WTC11 (cell line): ENCODE measurements at regions not wholly inside any gene's neighbourhood (a gene's known extent, or its start where the extent isn't known, plus 50 kb on each side); places are given as distances from the start of the nearest gene placed in this dataset.

ENCODE experiments used
- ATAC-seq: fragments of 200-7000 bp; cut with Tn5 transposase; 2 replicates; pipeline ENCODE4 v1.10.0; 2021; ENCODE audit warnings: mild to moderate bottlenecking, moderate library complexity
- CTCF ChIA-PET: fragments of 300-600 bp; sonication (Branson Sonifier 250); formaldehyde crosslinking; loops from one replicate; lab custom pipeline; 2021; ENCODE audit warnings: antibody characterized with exemption; lab: Charles Lee
- POLR2A ChIA-PET: fragments of 350-600 bp; sonication (Branson Sonifier 250); formaldehyde crosslinking; loops from one replicate; lab custom pipeline; 2021; ENCODE audit warnings: antibody characterized with exemption; lab: Charles Lee
- DNase-seq: peaks from one replicate; pipeline ENCODE4 v3.0.0; 2021; ENCODE audit warnings: low spot score
- H3K27ac Mint-ChIP-seq: 2 replicates; pipeline ENCODE4 v1.8.0; 2021; ENCODE audit warnings: mixed read lengths
- H3K27me3 Mint-ChIP-seq: 2 replicates; pipeline ENCODE4 v1.8.0; 2021; ENCODE audit warnings: low read depth, mild to moderate bottlenecking, moderate library complexity, mixed read lengths
- H3K36me3 Mint-ChIP-seq: 2 replicates; pipeline ENCODE4 v1.8.0; 2021; ENCODE audit warnings: mixed read lengths
- H3K4me1 Mint-ChIP-seq: 2 replicates; pipeline ENCODE4 v1.8.0; 2022; ENCODE audit warnings: mixed read lengths
- H3K4me3 Mint-ChIP-seq: 2 replicates; pipeline ENCODE4 v1.8.0; 2021; ENCODE audit warnings: mild to moderate bottlenecking, moderate library complexity, mixed read lengths
- H3K9me3 Mint-ChIP-seq: 2 replicates; pipeline ENCODE4 v1.8.0; 2021; ENCODE audit warnings: mixed read lengths
- FOXJ3 ChIP-seq: sonication (generic); formaldehyde crosslinking; IDR thresholded peaks from 2 replicates; pipeline ENCODE4 v1.9.0; 2021; ENCODE audit warnings: missing genetic modification reagents, mild to moderate bottlenecking, borderline replicate concordance
- GRHL2 ChIP-seq: fragments of 250-450 bp; sonication (Bioruptor Pico); IDR thresholded peaks from 2 replicates; pipeline ENCODE4 v1.8.0; 2022; ENCODE audit warnings: mild to moderate bottlenecking, moderate library complexity; ENCODE audit not compliant: insufficient replicate concordance, severe bottlenecking
- MYBL2 ChIP-seq: sonication (generic); formaldehyde crosslinking; IDR thresholded peaks from 2 replicates; pipeline ENCODE4 v1.8.1; 2023; ENCODE audit warnings: mild to moderate bottlenecking, moderate library complexity, missing genetic modification reagents
- NFYB ChIP-seq: sonication (generic); formaldehyde crosslinking; conservative IDR thresholded peaks from 2 replicates; pipeline ENCODE4 v1.8.0; 2022; ENCODE audit warnings: low read depth, missing genetic modification reagents
- NR3C1 ChIP-seq: sonication (generic); formaldehyde crosslinking; conservative IDR thresholded peaks from 2 replicates; pipeline ENCODE4 v1.8.1; 2023; ENCODE audit warnings: low read depth, mild to moderate bottlenecking, missing genetic modification reagents
- OVOL2 ChIP-seq: fragments of 250-450 bp; sonication (Bioruptor Pico); IDR thresholded peaks from 2 replicates; pipeline ENCODE4 v1.9.0; 2021; ENCODE audit warnings: mild to moderate bottlenecking, borderline replicate concordance
- RORB ChIP-seq: fragments of 250-450 bp; sonication (Bioruptor Pico); IDR thresholded peaks from 2 replicates; pipeline ENCODE4 v1.9.0; 2021; ENCODE audit warnings: mild to moderate bottlenecking
- SOX15 ChIP-seq: fragments of 250-450 bp; sonication (Bioruptor Pico); IDR thresholded peaks from 2 replicates; pipeline ENCODE4 v1.9.0; 2021; ENCODE audit warnings: mild to moderate bottlenecking
- TCF7 ChIP-seq: sonication (generic); formaldehyde crosslinking; IDR thresholded peaks from 2 replicates; pipeline ENCODE4 v1.8.0; 2022; ENCODE audit warnings: mild to moderate bottlenecking, low read depth, missing genetic modification reagents, moderate library complexity
- TF ChIP-seq, protein P1 (sequence below): fragments of 250-450 bp; sonication (Bioruptor Pico); IDR thresholded peaks from 2 replicates; pipeline ENCODE4 v1.9.0; 2021; ENCODE audit warnings: moderate library complexity, mild to moderate bottlenecking, inconsistent platforms, borderline replicate concordance
- TF ChIP-seq, protein P2 (sequence below): fragments of 250-450 bp; sonication (Bioruptor Pico); IDR thresholded peaks from 2 replicates; pipeline ENCODE4 v1.8.0; 2021; ENCODE audit warnings: mild to moderate bottlenecking
- TF ChIP-seq, protein P3 (sequence below): sonication (generic); formaldehyde crosslinking; IDR thresholded peaks from 2 replicates; pipeline ENCODE4 v1.8.0; 2022; ENCODE audit warnings: mild to moderate bottlenecking, missing genetic modification reagents
- TF ChIP-seq, protein P4 (sequence below): sonication (generic); formaldehyde crosslinking; IDR thresholded peaks from 2 replicates; pipeline ENCODE4 v1.8.0; 2022; ENCODE audit warnings: mild to moderate bottlenecking, missing genetic modification reagents
- TF ChIP-seq, protein P5 (sequence below): sonication (generic); formaldehyde crosslinking; IDR thresholded peaks from 2 replicates; pipeline ENCODE4 v1.8.1; 2022; ENCODE audit warnings: missing genetic modification reagents, borderline replicate concordance
- TF ChIP-seq, protein P6 (sequence below): sonication (generic); formaldehyde crosslinking; IDR thresholded peaks from 2 replicates; pipeline ENCODE4 v1.8.0; 2022; ENCODE audit warnings: mild to moderate bottlenecking, missing genetic modification reagents
- TF ChIP-seq, protein P7 (sequence below): sonication (generic); formaldehyde crosslinking; IDR thresholded peaks from 2 replicates; pipeline ENCODE4 v1.8.0; 2023; ENCODE audit warnings: missing genetic modification reagents, mild to moderate bottlenecking, borderline replicate concordance
- TF ChIP-seq, protein P8 (sequence below): sonication (generic); formaldehyde crosslinking; IDR thresholded peaks from 2 replicates; pipeline ENCODE4 v1.8.1; 2023; ENCODE audit warnings: mild to moderate bottlenecking, missing genetic modification reagents

DNA sequence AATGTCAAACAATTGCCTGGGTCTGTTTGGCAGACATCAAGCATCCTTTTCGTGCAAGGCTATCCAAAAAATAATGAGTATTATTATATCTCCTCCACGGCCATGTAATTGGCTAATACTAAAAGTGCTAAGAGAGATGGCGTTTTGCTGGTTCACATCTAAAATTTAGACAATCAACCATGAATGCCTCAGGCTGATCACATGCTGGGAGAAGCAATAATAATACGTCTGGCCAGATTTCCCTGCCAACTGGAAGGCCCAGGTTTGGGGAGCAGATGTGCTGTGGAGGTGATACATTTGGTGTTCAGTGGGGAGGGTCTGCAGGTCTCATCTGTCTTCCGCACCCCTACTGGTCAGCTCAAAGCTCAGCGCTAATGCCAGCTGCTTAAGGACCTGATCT is 60.3 kb upstream of the CREB1 start:
- H3K9me3 Mint-ChIP-seq, result no peaks in the 10 kb centered on the region
- H3K27me3 Mint-ChIP-seq, result no peaks in the 10 kb centered on the region
- ATAC-seq, result no peak
- TF ChIP-seq, protein P1, sequence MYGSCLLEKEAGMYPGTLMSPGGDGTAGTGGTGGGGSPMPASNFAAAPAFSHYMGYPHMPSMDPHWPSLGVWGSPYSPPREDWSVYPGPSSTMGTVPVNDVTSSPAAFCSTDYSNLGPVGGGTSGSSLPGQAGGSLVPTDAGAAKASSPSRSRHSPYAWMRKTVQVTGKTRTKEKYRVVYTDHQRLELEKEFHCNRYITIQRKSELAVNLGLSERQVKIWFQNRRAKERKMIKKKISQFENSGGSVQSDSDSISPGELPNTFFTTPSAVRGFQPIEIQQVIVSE (CRISPR knock-in tag), result no peak
- TF ChIP-seq, protein P2, sequence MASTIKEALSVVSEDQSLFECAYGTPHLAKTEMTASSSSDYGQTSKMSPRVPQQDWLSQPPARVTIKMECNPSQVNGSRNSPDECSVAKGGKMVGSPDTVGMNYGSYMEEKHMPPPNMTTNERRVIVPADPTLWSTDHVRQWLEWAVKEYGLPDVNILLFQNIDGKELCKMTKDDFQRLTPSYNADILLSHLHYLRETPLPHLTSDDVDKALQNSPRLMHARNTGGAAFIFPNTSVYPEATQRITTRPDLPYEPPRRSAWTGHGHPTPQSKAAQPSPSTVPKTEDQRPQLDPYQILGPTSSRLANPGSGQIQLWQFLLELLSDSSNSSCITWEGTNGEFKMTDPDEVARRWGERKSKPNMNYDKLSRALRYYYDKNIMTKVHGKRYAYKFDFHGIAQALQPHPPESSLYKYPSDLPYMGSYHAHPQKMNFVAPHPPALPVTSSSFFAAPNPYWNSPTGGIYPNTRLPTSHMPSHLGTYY (CRISPR knock-in tag), result no peak
- TF ChIP-seq, protein P3, sequence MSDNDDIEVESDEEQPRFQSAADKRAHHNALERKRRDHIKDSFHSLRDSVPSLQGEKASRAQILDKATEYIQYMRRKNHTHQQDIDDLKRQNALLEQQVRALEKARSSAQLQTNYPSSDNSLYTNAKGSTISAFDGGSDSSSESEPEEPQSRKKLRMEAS (CRISPR knock-in tag), result no peak
- no peak for TF ChIP-seq MYBL2 (CRISPR knock-in tag)
- TF ChIP-seq OVOL2 (CRISPR knock-in tag), result no peak
- TF ChIP-seq, protein P4, sequence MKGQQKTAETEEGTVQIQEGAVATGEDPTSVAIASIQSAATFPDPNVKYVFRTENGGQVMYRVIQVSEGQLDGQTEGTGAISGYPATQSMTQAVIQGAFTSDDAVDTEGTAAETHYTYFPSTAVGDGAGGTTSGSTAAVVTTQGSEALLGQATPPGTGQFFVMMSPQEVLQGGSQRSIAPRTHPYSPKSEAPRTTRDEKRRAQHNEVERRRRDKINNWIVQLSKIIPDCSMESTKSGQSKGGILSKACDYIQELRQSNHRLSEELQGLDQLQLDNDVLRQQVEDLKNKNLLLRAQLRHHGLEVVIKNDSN (CRISPR knock-in tag), result no peak
- TF ChIP-seq TCF7, result no peak
- TF ChIP-seq, protein P5, sequence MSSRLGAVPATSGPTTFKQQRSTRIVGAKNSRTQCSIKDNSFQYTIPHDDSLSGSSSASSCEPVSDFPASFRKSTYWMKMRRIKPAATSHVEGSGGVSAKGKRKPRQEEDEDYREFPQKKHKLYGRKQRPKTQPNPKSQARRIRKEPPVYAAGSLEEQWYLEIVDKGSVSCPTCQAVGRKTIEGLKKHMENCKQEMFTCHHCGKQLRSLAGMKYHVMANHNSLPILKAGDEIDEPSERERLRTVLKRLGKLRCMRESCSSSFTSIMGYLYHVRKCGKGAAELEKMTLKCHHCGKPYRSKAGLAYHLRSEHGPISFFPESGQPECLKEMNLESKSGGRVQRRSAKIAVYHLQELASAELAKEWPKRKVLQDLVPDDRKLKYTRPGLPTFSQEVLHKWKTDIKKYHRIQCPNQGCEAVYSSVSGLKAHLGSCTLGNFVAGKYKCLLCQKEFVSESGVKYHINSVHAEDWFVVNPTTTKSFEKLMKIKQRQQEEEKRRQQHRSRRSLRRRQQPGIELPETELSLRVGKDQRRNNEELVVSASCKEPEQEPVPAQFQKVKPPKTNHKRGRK (CRISPR knock-in tag), result no peak
- TF ChIP-seq NR3C1 (CRISPR knock-in tag), result no peak
- TF ChIP-seq FOXJ3 (CRISPR knock-in tag), result no peak
- TF ChIP-seq, all 79 proteins: peak for 0
- H3K4me1 Mint-ChIP-seq, result peaks cover 23% of the 10 kb centered on the region
- H3K27ac Mint-ChIP-seq, result no peak overlapping the region
- no peaks in the 10 kb centered on the region for H3K36me3 Mint-ChIP-seq
- POLR2A ChIA-PET, result no interaction called here
- DNase-seq, result no peak
- CTCF ChIA-PET, result no interaction called here
- no peak overlapping the region for H3K4me3 Mint-ChIP-seq

DNA sequence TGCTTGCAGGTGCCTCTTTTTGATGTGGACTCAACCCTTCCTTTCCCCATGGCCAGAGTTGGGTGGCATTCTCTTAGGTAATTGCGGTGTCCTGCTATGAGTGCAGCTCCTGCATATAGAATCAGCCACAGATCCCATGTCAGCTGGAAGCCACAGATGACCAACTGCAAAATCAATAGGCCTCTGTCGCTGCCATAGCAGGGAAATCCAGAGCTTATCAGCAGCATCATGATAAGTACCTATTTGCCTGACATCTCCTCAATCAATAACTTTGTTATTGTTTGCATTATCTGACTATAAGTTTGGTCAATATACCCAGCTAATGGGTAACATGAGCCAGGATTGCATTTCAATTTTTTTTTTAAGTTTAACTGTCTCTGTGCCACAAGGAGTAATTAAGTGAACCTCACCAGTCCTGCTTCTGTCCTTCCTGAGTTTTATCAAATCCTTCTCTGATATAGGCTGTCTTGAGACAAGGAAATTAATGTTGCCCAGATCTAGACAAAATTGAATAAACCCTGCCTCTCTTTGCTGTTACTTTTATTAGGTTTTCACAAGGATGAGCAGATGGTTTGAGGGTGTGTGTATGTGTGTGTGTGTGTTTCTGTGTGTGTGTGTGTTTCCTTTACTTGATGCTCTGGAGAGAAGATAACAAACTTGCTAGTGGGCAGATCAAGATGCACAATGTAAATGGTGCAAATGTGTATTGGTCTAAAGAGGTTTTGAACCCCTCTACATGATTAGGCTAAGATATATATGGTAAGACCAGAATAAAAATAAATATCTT is 59.6 kb upstream of the CREB1 start:
- CTCF ChIA-PET, result no interaction called here
- Mint-ChIP-seq H3K27me3 (no peaks in the 10 kb centered on the region), H3K27ac (no peak overlapping the region), H3K36me3 (no peaks in the 10 kb centered on the region), H3K4me1 (peaks cover 29% of the 10 kb centered on the region), H3K4me3 (no peak overlapping the region), H3K9me3 (no peaks in the 10 kb centered on the region)
- no peak for DNase-seq
- ATAC-seq, result no peak
- TF ChIP-seq, protein P6, sequence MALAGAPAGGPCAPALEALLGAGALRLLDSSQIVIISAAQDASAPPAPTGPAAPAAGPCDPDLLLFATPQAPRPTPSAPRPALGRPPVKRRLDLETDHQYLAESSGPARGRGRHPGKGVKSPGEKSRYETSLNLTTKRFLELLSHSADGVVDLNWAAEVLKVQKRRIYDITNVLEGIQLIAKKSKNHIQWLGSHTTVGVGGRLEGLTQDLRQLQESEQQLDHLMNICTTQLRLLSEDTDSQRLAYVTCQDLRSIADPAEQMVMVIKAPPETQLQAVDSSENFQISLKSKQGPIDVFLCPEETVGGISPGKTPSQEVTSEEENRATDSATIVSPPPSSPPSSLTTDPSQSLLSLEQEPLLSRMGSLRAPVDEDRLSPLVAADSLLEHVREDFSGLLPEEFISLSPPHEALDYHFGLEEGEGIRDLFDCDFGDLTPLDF (CRISPR knock-in tag), result no peak
- TF ChIP-seq, protein P7, sequence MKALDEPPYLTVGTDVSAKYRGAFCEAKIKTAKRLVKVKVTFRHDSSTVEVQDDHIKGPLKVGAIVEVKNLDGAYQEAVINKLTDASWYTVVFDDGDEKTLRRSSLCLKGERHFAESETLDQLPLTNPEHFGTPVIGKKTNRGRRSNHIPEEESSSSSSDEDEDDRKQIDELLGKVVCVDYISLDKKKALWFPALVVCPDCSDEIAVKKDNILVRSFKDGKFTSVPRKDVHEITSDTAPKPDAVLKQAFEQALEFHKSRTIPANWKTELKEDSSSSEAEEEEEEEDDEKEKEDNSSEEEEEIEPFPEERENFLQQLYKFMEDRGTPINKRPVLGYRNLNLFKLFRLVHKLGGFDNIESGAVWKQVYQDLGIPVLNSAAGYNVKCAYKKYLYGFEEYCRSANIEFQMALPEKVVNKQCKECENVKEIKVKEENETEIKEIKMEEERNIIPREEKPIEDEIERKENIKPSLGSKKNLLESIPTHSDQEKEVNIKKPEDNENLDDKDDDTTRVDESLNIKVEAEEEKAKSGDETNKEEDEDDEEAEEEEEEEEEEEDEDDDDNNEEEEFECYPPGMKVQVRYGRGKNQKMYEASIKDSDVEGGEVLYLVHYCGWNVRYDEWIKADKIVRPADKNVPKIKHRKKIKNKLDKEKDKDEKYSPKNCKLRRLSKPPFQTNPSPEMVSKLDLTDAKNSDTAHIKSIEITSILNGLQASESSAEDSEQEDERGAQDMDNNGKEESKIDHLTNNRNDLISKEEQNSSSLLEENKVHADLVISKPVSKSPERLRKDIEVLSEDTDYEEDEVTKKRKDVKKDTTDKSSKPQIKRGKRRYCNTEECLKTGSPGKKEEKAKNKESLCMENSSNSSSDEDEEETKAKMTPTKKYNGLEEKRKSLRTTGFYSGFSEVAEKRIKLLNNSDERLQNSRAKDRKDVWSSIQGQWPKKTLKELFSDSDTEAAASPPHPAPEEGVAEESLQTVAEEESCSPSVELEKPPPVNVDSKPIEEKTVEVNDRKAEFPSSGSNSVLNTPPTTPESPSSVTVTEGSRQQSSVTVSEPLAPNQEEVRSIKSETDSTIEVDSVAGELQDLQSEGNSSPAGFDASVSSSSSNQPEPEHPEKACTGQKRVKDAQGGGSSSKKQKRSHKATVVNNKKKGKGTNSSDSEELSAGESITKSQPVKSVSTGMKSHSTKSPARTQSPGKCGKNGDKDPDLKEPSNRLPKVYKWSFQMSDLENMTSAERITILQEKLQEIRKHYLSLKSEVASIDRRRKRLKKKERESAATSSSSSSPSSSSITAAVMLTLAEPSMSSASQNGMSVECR (CRISPR knock-in tag), result no peak
- TF ChIP-seq, protein P3 (CRISPR knock-in tag), result no peak
- TF ChIP-seq RORB (CRISPR knock-in tag), result no peak
- TF ChIP-seq GRHL2 (CRISPR knock-in tag), result no peak
- TF ChIP-seq NFYB (CRISPR knock-in tag), result no peak
- TF ChIP-seq, protein P8, sequence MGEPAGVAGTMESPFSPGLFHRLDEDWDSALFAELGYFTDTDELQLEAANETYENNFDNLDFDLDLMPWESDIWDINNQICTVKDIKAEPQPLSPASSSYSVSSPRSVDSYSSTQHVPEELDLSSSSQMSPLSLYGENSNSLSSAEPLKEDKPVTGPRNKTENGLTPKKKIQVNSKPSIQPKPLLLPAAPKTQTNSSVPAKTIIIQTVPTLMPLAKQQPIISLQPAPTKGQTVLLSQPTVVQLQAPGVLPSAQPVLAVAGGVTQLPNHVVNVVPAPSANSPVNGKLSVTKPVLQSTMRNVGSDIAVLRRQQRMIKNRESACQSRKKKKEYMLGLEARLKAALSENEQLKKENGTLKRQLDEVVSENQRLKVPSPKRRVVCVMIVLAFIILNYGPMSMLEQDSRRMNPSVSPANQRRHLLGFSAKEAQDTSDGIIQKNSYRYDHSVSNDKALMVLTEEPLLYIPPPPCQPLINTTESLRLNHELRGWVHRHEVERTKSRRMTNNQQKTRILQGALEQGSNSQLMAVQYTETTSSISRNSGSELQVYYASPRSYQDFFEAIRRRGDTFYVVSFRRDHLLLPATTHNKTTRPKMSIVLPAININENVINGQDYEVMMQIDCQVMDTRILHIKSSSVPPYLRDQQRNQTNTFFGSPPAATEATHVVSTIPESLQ (CRISPR knock-in tag), result no peak
- no peak for TF ChIP-seq SOX15
- POLR2A ChIA-PET, result no interaction called here
